H1 (cell line): ENCODE measurements at regions not wholly inside any gene's neighbourhood (a gene's known extent, or its start where the extent isn't known, plus 50 kb on each side); places are given as distances from the start of the nearest gene placed in this dataset.

ENCODE experiments used
- BRCA1 ChIP-seq: IDR thresholded peaks from 2 replicates; pipeline ENCODE4 v1.6.1; 2012; ENCODE audit warnings: low read depth, low read length, improper control_type of control experiment
- CBX8 ChIP-seq: fragments of 300-800, 300-1000 bp; sonication (generic); IDR thresholded peaks from 2 replicates; pipeline ENCODE4 v1.7.1; 2016; ENCODE audit warnings: low read depth, low read length, borderline replicate concordance
- CHD7 ChIP-seq: fragments of 300-600 bp; sonication (generic); IDR thresholded peaks from 2 replicates; pipeline ENCODE4 v1.7.1; 2012; ENCODE audit warnings: low read length, moderate library complexity, mild to moderate bottlenecking, inconsistent platforms; ENCODE audit not compliant: insufficient replicate concordance
- GABPA ChIP-seq: IDR thresholded peaks from 2 replicates; pipeline ENCODE4 v1.6.1; 2011; ENCODE audit warnings: mild to moderate bottlenecking, low read length, moderate library complexity, borderline replicate concordance; ENCODE audit not compliant: insufficient read depth
- GTF2F1 ChIP-seq: IDR thresholded peaks from 2 replicates; pipeline ENCODE4 v1.6.1; 2012; ENCODE audit warnings: low read depth, low read length, improper control_type of control experiment, borderline replicate concordance
- POU5F1 ChIP-seq: IDR thresholded peaks from 2 replicates; pipeline ENCODE4 v1.6.1; 2011; ENCODE audit warnings: low read depth, mild to moderate bottlenecking, low read length, moderate library complexity
- SP4 ChIP-seq: IDR thresholded peaks from 2 replicates; pipeline ENCODE4 v1.6.1; 2012; ENCODE audit warnings: low read length, inconsistent platforms
- SUZ12 ChIP-seq: fragments of 200-600 bp; sonication (generic); IDR thresholded peaks from 2 replicates; pipeline ENCODE4 v1.6.1; 2012; ENCODE audit warnings: mild to moderate bottlenecking, inconsistent platforms, low read length, moderate library complexity, mixed read lengths
- ZNF274 ChIP-seq: IDR thresholded peaks from 2 replicates; pipeline ENCODE4 v1.7.0; 2012; ENCODE audit warnings: low read length, borderline replicate concordance; ENCODE audit errors: extremely low read depth

DNA sequence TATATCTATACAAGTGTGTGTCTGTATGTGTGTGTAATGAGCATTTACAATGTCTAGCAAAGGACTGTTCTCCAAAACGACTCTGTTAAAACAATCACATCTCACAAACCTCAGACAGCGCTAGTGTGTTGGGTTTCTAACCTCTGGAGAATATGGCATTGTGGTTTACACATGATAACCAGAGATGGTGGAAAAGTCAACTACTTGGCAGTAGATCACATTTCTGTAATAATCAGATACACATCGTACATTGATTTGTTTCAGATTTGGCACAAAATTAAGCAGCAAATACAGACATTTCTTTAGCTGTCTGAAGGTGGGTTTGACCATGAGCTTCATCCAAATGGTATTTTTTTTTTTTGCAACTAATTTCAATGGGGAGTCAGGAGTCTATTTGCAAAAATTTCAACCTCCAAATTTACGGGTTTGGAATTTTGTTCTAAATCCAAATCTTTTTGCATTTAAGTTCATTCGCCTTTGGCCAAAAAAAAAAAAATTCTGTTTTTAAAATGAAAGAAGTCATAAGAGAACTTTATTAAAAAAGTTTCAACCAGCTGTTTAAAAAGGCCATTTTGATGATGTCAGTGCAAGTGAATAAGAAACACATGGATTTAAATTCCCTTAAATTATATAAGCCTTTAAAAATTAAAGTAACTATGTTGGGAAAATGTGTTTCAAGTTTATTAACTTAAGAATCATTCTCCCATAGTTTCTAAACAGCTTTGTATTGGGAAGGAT is 127.8 kb downstream of the TMEM26 start (continued):
- TF ChIP-seq CHD7 (no peak), SP4 (no peak), ZNF274 (no peak), GTF2F1 (no peak), BRCA1 (no peak), POU5F1 (no peak), GABPA (no peak), SUZ12 (no peak), CBX8 (no peak)
- TF ChIP-seq, all 59 proteins: peak for 0
